OCI-LY3 (cell line): ENCODE measurements at regions not wholly inside any gene's neighbourhood (a gene's known extent, or its start where the extent isn't known, plus 50 kb on each side); places are given as distances from the start of the nearest gene placed in this dataset.

ENCODE experiments used
- H2AFZ ChIP-seq: fragments of 200-600, 300-600 bp; shearing (Covaris generic); 2 replicates; pipeline ENCODE4 v1.6.0; 2014; ENCODE audit warnings: antibody characterized with exemption, low read depth, low read length
- H3K27ac ChIP-seq: fragments of 200-600, 300-600 bp; sonication (generic); 2 replicates; pipeline ENCODE4 v1.5.1; 2014; ENCODE audit warnings: mild to moderate bottlenecking, low read length, moderate library complexity, mixed read lengths
- H3K27me3 ChIP-seq: fragments of 200-600, 300-600 bp; sonication (generic); 2 replicates; pipeline ENCODE4 v1.6.1; 2014; ENCODE audit warnings: low read depth, low read length, mixed read lengths
- H3K36me3 ChIP-seq: fragments of 200-600, 300-600 bp; sonication (generic); replicated peaks from 2 replicates; pipeline ENCODE3; 2014; ENCODE audit warnings: low read depth, low read length, mixed read lengths
- H3K4me1 ChIP-seq: fragments of 300-600, 200-600 bp; sonication (generic); 2 replicates; pipeline ENCODE4 v1.6.1; 2014; ENCODE audit warnings: low read length, mixed read lengths
- H3K4me2 ChIP-seq: fragments of 200-600, 300-600 bp; sonication (generic); 2 replicates; pipeline ENCODE4 v1.6.1; 2014; ENCODE audit warnings: low read length, mixed read lengths
- H3K4me3 ChIP-seq: fragments of 300-600, 200-600 bp; sonication (generic); 2 replicates; pipeline ENCODE4 v1.5.1; 2014; ENCODE audit warnings: antibody characterized with exemption, mild to moderate bottlenecking, low read length, moderate library complexity
- H3K79me2 ChIP-seq: fragments of 300-600, 200-600 bp; shearing (Covaris generic); 2 replicates; pipeline ENCODE4 v1.6.1; 2014; ENCODE audit warnings: mild to moderate bottlenecking, low read length, mixed read lengths
- H3K9ac ChIP-seq: fragments of 300-600, 200-600 bp; shearing (Covaris generic); 2 replicates; pipeline ENCODE4 v1.6.0; 2014; ENCODE audit warnings: mild to moderate bottlenecking, low read length, moderate library complexity
- H3K9me3 ChIP-seq: fragments of 200-600, 300-600 bp; shearing (Covaris generic); 2 replicates; pipeline ENCODE4 v1.6.1; 2014; ENCODE audit warnings: low read length, mixed read lengths; ENCODE audit not compliant: insufficient read depth
- H4K20me1 ChIP-seq: fragments of 200-600, 300-600 bp; sonication (generic); 2 replicates; pipeline ENCODE4 v1.6.1; 2016; ENCODE audit warnings: low read length, mixed read lengths; ENCODE audit not compliant: insufficient read depth
- CTCF ChIP-seq: fragments of 200-600, 300-600 bp; sonication (generic); IDR thresholded peaks from 2 replicates; pipeline ENCODE4 v1.5.1; 2014; ENCODE audit warnings: antibody characterized with exemption, low read length, low read depth
- EZH2phosphoT487 ChIP-seq: fragments of 200-600 bp; shearing (Covaris generic); IDR thresholded peaks from 2 replicates; pipeline ENCODE4 v1.6.1; 2018; ENCODE audit warnings: antibody characterized with exemption, mixed run types, low read depth

GRCh38 chr16:80150978-80151721 lies 389.6 kb upstream of the DYNLRB2 start:
- Histone ChIP-seq H3K9me3 (no peaks in the 10 kb centered on the region), H3K4me1 (no peaks in the 10 kb centered on the region), H3K4me3 (no peak overlapping the region), H2AFZ (no peak overlapping the region), H4K20me1 (no peaks in the 10 kb centered on the region), H3K9ac (no peak overlapping the region), H3K27me3 (no peaks in the 10 kb centered on the region), H3K36me3 (no peaks in the 10 kb centered on the region), H3K27ac (no peak overlapping the region), H3K79me2 (no peaks in the 10 kb centered on the region), H3K4me2 (no peak overlapping the region)
- TF ChIP-seq CTCF (no peak), EZH2phosphoT487 (no peak)

GRCh38 chr16:80148826-80149225 lies 392.0 kb upstream of the DYNLRB2 start:
- no peak overlapping the region for H3K9ac ChIP-seq
- no peak for TF ChIP-seq CTCF
- TF ChIP-seq EZH2phosphoT487: no peak
- H4K20me1 ChIP-seq: no peaks in the 10 kb centered on the region
- H3K9me3 ChIP-seq: no peaks in the 10 kb centered on the region
- H3K36me3 ChIP-seq: no peaks in the 10 kb centered on the region
- no peaks in the 10 kb centered on the region for H3K79me2 ChIP-seq
- H3K27me3 ChIP-seq: no peaks in the 10 kb centered on the region
- H3K4me1 ChIP-seq: no peaks in the 10 kb centered on the region
- H3K27ac ChIP-seq: no peak overlapping the region
- H2AFZ ChIP-seq: no peak overlapping the region
- no peak overlapping the region for H3K4me2 ChIP-seq
- no peak overlapping the region for H3K4me3 ChIP-seq

- Histone ChIP-seq H3K27me3 (no peaks in the 10 kb centered on the region), H2AFZ (no peak overlapping the region), H3K27ac (no peak overlapping the region), H3K4me1 (no peaks in the 10 kb centered on the region), H4K20me1 (no peaks in the 10 kb centered on the region), H3K9ac (no peak overlapping the region), H3K79me2 (no peaks in the 10 kb centered on the region), H3K9me3 (no peaks in the 10 kb centered on the region), H3K36me3 (no peaks in the 10 kb centered on the region), H3K4me2 (no peak overlapping the region), H3K4me3 (no peak overlapping the region)
- TF ChIP-seq EZH2phosphoT487 (no peak), CTCF (no peak)
These were observed 393.7 kb upstream of the DYNLRB2 start for GRCh38 chr16:80147026-80147655.

GRCh38 chr16:80144191-80144590 lies 396.6 kb upstream of the DYNLRB2 start:
- no peak overlapping the region for H3K9ac ChIP-seq
- H3K36me3 ChIP-seq: no peaks in the 10 kb centered on the region
- no peaks in the 10 kb centered on the region for H3K9me3 ChIP-seq
- H3K79me2 ChIP-seq: no peaks in the 10 kb centered on the region
- no peak overlapping the region for H3K27ac ChIP-seq
- H3K4me1 ChIP-seq: no peaks in the 10 kb centered on the region
- no peaks in the 10 kb centered on the region for H4K20me1 ChIP-seq
- no peak overlapping the region for H3K4me3 ChIP-seq
- H3K27me3 ChIP-seq: no peaks in the 10 kb centered on the region
- TF ChIP-seq CTCF (no peak), EZH2phosphoT487 (no peak)
- H3K4me2 ChIP-seq: no peak overlapping the region
- no peak overlapping the region for H2AFZ ChIP-seq
